ENCODE measurements at regions not wholly inside any gene's neighbourhood (a gene's known extent, or its start where the extent isn't known, plus 50 kb on each side); places are given as distances from the start of the nearest gene placed in this dataset.

DNA sequence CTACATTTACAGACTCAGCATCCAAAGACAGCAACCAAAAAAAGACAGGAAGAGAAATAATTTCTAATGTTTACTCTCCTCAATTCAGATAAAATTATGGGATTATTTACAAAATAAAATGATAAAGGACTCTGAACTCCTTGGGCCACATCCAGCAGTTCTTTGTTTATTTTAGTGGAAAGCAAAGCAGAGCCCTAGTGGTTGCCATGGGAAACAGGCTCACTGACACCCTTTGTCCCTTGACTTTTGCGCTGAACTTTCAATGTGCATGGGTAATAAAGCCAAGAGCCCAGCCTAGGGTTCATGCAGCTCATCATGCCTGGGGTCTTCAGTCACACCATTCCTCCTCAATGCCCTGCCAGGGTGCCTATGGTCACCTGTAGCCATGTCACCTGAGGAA, 442.6 kb upstream of the IGFBP3 start:
- Histone ChIP-seq H3K9me3 (ENCODE audit: control insufficient read depth, low read length) (no peaks in the 10 kb centered on the region), H3K18ac (ENCODE audit: low read depth in 1 of 2, low read length in 2 of 2) (peak overlapping the region in 1 of 2 experiments; percentile 67), H3K27me3 (ENCODE audit: control insufficient read depth in 1 of 2, insufficient read depth in 1 of 2, low read length in 2 of 2) (no peaks in the 10 kb centered on the region), H2BK15ac (ENCODE audit: low read depth, poor library complexity, severe bottlenecking) (no peak overlapping the region), H3K23ac (ENCODE audit: low read length in 2 of 2) (no peak overlapping the region), H2AK5ac (ENCODE audit: low read length, severe bottlenecking) (no peak overlapping the region), H3K79me1 (replicated peaks; ENCODE audit: low read length, poor library complexity, severe bottlenecking) (no peaks in the 10 kb centered on the region), H3K4ac (ENCODE audit: low read depth in 1 of 2, low read length in 2 of 2) (peak overlapping the region in 1 of 2 experiments; percentile 68), H3K4me2 (ENCODE audit: low read length, poor library complexity, severe bottlenecking) (no peak overlapping the region), H2BK12ac (ENCODE audit: low read length in 2 of 2) (no peak overlapping the region), H3K4me1 (ENCODE audit: control insufficient read depth, insufficient read depth, low read depth, low read length) (peaks cover 2% of the 10 kb centered on the region), H3K36me3 (ENCODE audit: control insufficient read depth in 1 of 2, insufficient read depth in 2 of 2, low read depth in 1 of 2, low read length in 2 of 2) (no peaks in the 10 kb centered on the region), H4K91ac (ENCODE audit: low read length) (no peak overlapping the region), H3K27ac (ENCODE audit: low read length, poor library complexity, severe bottlenecking) (no peak overlapping the region), H3K14ac (ENCODE audit: low read length in 2 of 2) (no peak overlapping the region), H2BK5ac (ENCODE audit: low read depth, low read length, poor library complexity, severe bottlenecking) (no peak overlapping the region), H4K8ac (ENCODE audit: low read length) (no peak overlapping the region), H2AFZ (ENCODE audit: low read depth, low read length) (no peak overlapping the region), H3K9ac (ENCODE audit: low read length) (no peak overlapping the region), H3K4me3 (ENCODE audit: insufficient read depth in 1 of 2, low read depth in 1 of 2, low read length in 2 of 2) (no peak overlapping the region), H2BK120ac (ENCODE audit: low read depth, low read length) (no peak overlapping the region)
- DNase-seq, result no peak
- WGBS, result 63% methylated on average over 1 of the region's 1 CpG

GRCh38 chr7:46360811-46361210, 439.7 kb upstream of the IGFBP3 start:
- Histone ChIP-seq H3K4me3 (ENCODE audit: insufficient read depth in 1 of 2, low read depth in 1 of 2, low read length in 2 of 2) (no peak overlapping the region), H2BK120ac (ENCODE audit: low read depth, low read length) (no peak overlapping the region), H3K36me3 (ENCODE audit: control insufficient read depth in 1 of 2, insufficient read depth in 2 of 2, low read depth in 1 of 2, low read length in 2 of 2) (no peaks in the 10 kb centered on the region), H3K9me3 (ENCODE audit: control insufficient read depth, low read length) (no peaks in the 10 kb centered on the region), H4K91ac (ENCODE audit: low read length) (no peak overlapping the region), H3K9ac (ENCODE audit: low read length) (no peak overlapping the region), H3K23ac (ENCODE audit: low read length in 2 of 2) (no peak overlapping the region), H3K18ac (ENCODE audit: low read depth in 1 of 2, low read length in 2 of 2) (no peak overlapping the region), H3K4ac (ENCODE audit: low read depth in 1 of 2, low read length in 2 of 2) (no peak overlapping the region), H2AK5ac (ENCODE audit: low read length, severe bottlenecking) (no peak overlapping the region), H3K14ac (ENCODE audit: low read length in 2 of 2) (peak overlapping the region in 1 of 2 experiments; percentile 23), H3K4me2 (ENCODE audit: low read length, poor library complexity, severe bottlenecking) (no peak overlapping the region), H2BK15ac (ENCODE audit: low read depth, poor library complexity, severe bottlenecking) (no peak overlapping the region), H2AFZ (ENCODE audit: low read depth, low read length) (no peak overlapping the region), H4K8ac (ENCODE audit: low read length) (no peak overlapping the region), H3K79me1 (replicated peaks; ENCODE audit: low read length, poor library complexity, severe bottlenecking) (no peaks in the 10 kb centered on the region), H3K27ac (ENCODE audit: low read length, poor library complexity, severe bottlenecking) (no peak overlapping the region), H2BK12ac (ENCODE audit: low read length in 2 of 2) (peak overlapping the region in 1 of 2 experiments; percentile 14), H2BK5ac (ENCODE audit: low read depth, low read length, poor library complexity, severe bottlenecking) (no peak overlapping the region), H3K4me1 (ENCODE audit: control insufficient read depth, insufficient read depth, low read depth, low read length) (peaks cover 2% of the 10 kb centered on the region), H3K27me3 (ENCODE audit: control insufficient read depth in 1 of 2, insufficient read depth in 1 of 2, low read length in 2 of 2) (no peaks in the 10 kb centered on the region)
- 81% methylated on average over 2 of the region's 2 CpGs for WGBS
- no peak for DNase-seq

DNA sequence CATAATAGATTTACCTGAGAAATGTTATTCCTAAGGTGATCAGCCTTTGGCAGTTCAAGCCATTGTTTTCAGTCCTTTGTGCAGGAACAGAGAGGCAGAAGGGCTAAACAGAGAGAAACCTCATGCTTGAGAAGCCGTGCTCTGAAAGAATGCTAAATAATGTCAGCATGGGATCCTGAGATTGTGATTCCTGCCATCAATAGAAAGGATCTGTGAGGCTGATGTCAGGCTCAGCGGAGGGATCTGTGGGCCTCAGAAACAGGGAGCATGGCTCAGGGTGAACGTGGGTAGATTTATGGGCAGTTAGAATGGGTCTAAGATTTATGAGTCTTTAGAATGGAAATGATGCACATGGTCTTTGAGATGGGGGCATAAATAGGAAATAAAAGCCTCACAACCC, 439.2 kb upstream of the IGFBP3 start:
- no peaks in the 10 kb centered on the region for H3K79me1 ChIP-seq (replicated peaks; ENCODE audit: low read length, poor library complexity, severe bottlenecking)
- 72% methylated on average over 3 of the region's 3 CpGs for WGBS
- no peak overlapping the region for H4K91ac ChIP-seq (ENCODE audit: low read length)

GRCh38 chr7:46357851-46358250, 436.8 kb upstream of the IGFBP3 start:
- Histone ChIP-seq H3K4me3 (ENCODE audit: insufficient read depth in 1 of 2, low read depth in 1 of 2, low read length in 2 of 2) (no peak overlapping the region), H3K4me1 (ENCODE audit: control insufficient read depth, insufficient read depth, low read depth, low read length) (peaks cover 2% of the 10 kb centered on the region), H2BK5ac (ENCODE audit: low read depth, low read length, poor library complexity, severe bottlenecking) (no peak overlapping the region), H3K79me1 (replicated peaks; ENCODE audit: low read length, poor library complexity, severe bottlenecking) (no peaks in the 10 kb centered on the region), H3K4me2 (ENCODE audit: low read length, poor library complexity, severe bottlenecking) (no peak overlapping the region), H2BK12ac (ENCODE audit: low read length in 2 of 2) (peak overlapping the region in 1 of 2 experiments; percentile 37), H4K8ac (ENCODE audit: low read length) (no peak overlapping the region), H3K18ac (ENCODE audit: low read depth in 1 of 2, low read length in 2 of 2) (no peak overlapping the region), H3K27ac (ENCODE audit: low read length, poor library complexity, severe bottlenecking) (no peak overlapping the region), H2BK120ac (ENCODE audit: low read depth, low read length) (no peak overlapping the region), H3K9ac (ENCODE audit: low read length) (no peak overlapping the region), H4K91ac (ENCODE audit: low read length) (peak overlapping the region; percentile 81), H3K23ac (ENCODE audit: low read length in 2 of 2) (no peak overlapping the region), H2AFZ (ENCODE audit: low read depth, low read length) (no peak overlapping the region), H2AK5ac (ENCODE audit: low read length, severe bottlenecking) (no peak overlapping the region), H3K9me3 (ENCODE audit: control insufficient read depth, low read length) (no peaks in the 10 kb centered on the region), H2BK15ac (ENCODE audit: low read depth, poor library complexity, severe bottlenecking) (no peak overlapping the region), H3K27me3 (ENCODE audit: control insufficient read depth in 1 of 2, insufficient read depth in 1 of 2, low read length in 2 of 2) (no peaks in the 10 kb centered on the region), H3K36me3 (ENCODE audit: control insufficient read depth in 1 of 2, insufficient read depth in 2 of 2, low read depth in 1 of 2, low read length in 2 of 2) (no peaks in the 10 kb centered on the region), H3K14ac (ENCODE audit: low read length in 2 of 2) (no peak overlapping the region), H3K4ac (ENCODE audit: low read depth in 1 of 2, low read length in 2 of 2) (no peak overlapping the region)
- no peak for DNase-seq
- 97% methylated on average over 4 of the region's 5 CpGs for WGBS

More for the DNA sequence above, 439.2 kb upstream of the IGFBP3 start:
- H2BK12ac ChIP-seq (ENCODE audit: low read length in 2 of 2), result no peak overlapping the region
- no peaks in the 10 kb centered on the region for H3K9me3 ChIP-seq (ENCODE audit: control insufficient read depth, low read length)
- H3K9ac ChIP-seq (ENCODE audit: low read length), result no peak overlapping the region
- H3K27ac ChIP-seq (ENCODE audit: low read length, poor library complexity, severe bottlenecking), result no peak overlapping the region
- H2BK5ac ChIP-seq (ENCODE audit: low read depth, low read length, poor library complexity, severe bottlenecking), result no peak overlapping the region
- no peaks in the 10 kb centered on the region for H3K27me3 ChIP-seq (ENCODE audit: control insufficient read depth in 1 of 2, insufficient read depth in 1 of 2, low read length in 2 of 2)
- H3K14ac ChIP-seq (ENCODE audit: low read length in 2 of 2), result no peak overlapping the region
- H3K18ac ChIP-seq (ENCODE audit: low read depth in 1 of 2, low read length in 2 of 2), result no peak overlapping the region
- H3K4me1 ChIP-seq (ENCODE audit: control insufficient read depth, insufficient read depth, low read depth, low read length), result peaks cover 2% of the 10 kb centered on the region
- H4K8ac ChIP-seq (ENCODE audit: low read length), result no peak overlapping the region
- H2BK15ac ChIP-seq (ENCODE audit: low read depth, poor library complexity, severe bottlenecking), result no peak overlapping the region
- no peak overlapping the region for H3K4me3 ChIP-seq (ENCODE audit: insufficient read depth in 1 of 2, low read depth in 1 of 2, low read length in 2 of 2)
- H3K36me3 ChIP-seq (ENCODE audit: control insufficient read depth in 1 of 2, insufficient read depth in 2 of 2, low read depth in 1 of 2, low read length in 2 of 2), result no peaks in the 10 kb centered on the region
- H3K23ac ChIP-seq (ENCODE audit: low read length in 2 of 2), result no peak overlapping the region
- no peak overlapping the region for H2AFZ ChIP-seq (ENCODE audit: low read depth, low read length)
- H2BK120ac ChIP-seq (ENCODE audit: low read depth, low read length), result no peak overlapping the region
- DNase-seq, result no peak
- no peak overlapping the region for H3K4me2 ChIP-seq (ENCODE audit: low read length, poor library complexity, severe bottlenecking)
- H2AK5ac ChIP-seq (ENCODE audit: low read length, severe bottlenecking), result no peak overlapping the region
- no peak overlapping the region for H3K4ac ChIP-seq (ENCODE audit: low read depth in 1 of 2, low read length in 2 of 2)

Measured in mesenchymal stem cell (in vitro differentiated cells and primary cell).